ENCODE measurements at regions not wholly inside any gene's neighbourhood (a gene's known extent, or its start where the extent isn't known, plus 50 kb on each side); places are given as distances from the start of the nearest gene placed in this dataset.

GRCh38 chr3:35043040-35043439 lies 596.3 kb upstream of the ARPP21 start:
- TF ChIP-seq CTCF (IDR thresholded peaks at IDR 0.05) = no peak
- TF ChIP-seq EZH2 (IDR thresholded peaks at IDR 0.05; ENCODE audit: borderline replicate concordance, insufficient read depth, low read depth, low read length, poor library complexity, severe bottlenecking) = no peak
